A673 (cell line): ENCODE measurements at regions not wholly inside any gene's neighbourhood (a gene's known extent, or its start where the extent isn't known, plus 50 kb on each side); places are given as distances from the start of the nearest gene placed in this dataset.

Experiments used
- BruUV-seq: library from RNA; stranded (reverse); fragments of 400-500 nt; replicated peaks from 2 replicates; lab custom pipeline; 2021; lab: Mats Ljungman, UMichigan
- CTCF ChIA-PET: fragments of 300-600 bp; sonication (Branson Sonifier 250); formaldehyde crosslinking; loops from one replicate; lab custom pipeline; 2022; ENCODE audit warnings: antibody characterized with exemption; lab: Charles Lee
- POLR2A ChIA-PET: fragments of 300-600 bp; sonication (Branson Sonifier 250); formaldehyde crosslinking; loops from one replicate; lab custom pipeline; 2022; ENCODE audit warnings: antibody characterized with exemption; ENCODE audit not compliant: low non-redundant PET; lab: Charles Lee
- DNase-seq: peaks from one replicate; pipeline ENCODE4 v3.0.0-alpha.2; 2015; ENCODE audit warnings: low spot score
- H3K27ac ChIP-seq: fragments of 200-600 bp; sonication (generic); 2 replicates; pipeline ENCODE4 v1.5.1; 2016; ENCODE audit warnings: mixed run types, low read depth, mild to moderate bottlenecking, mixed read lengths, antibody characterized with exemption, low read length; ENCODE audit not compliant: poor library complexity, severe bottlenecking
- H3K27me3 ChIP-seq: fragments of 200-600 bp; sonication (generic); replicated peaks from 2 replicates; pipeline ENCODE4 v1.6.1; 2017; ENCODE audit warnings: mixed run types, low read depth, mild to moderate bottlenecking, mixed read lengths, antibody characterized with exemption, low read length; ENCODE audit not compliant: insufficient read depth, poor library complexity
- H3K36me3 ChIP-seq: fragments of 200-600 bp; sonication (generic); 2 replicates; pipeline ENCODE4 v1.6.1; 2016; ENCODE audit warnings: mixed run types, mild to moderate bottlenecking, mixed read lengths, antibody characterized with exemption, low read length; ENCODE audit not compliant: insufficient read depth, poor library complexity, severe bottlenecking
- H3K4me1 ChIP-seq: fragments of 200-600 bp; sonication (generic); 2 replicates; pipeline ENCODE4 v1.6.1; 2017; ENCODE audit warnings: mixed run types, mild to moderate bottlenecking, mixed read lengths, antibody characterized with exemption, low read length; ENCODE audit not compliant: insufficient read depth, poor library complexity, severe bottlenecking
- H3K4me3 ChIP-seq: fragments of 200-600 bp; sonication (generic); 2 replicates; pipeline ENCODE4 v1.5.1; 2016; ENCODE audit warnings: low read depth, mixed run types, mild to moderate bottlenecking, mixed read lengths, low read length; ENCODE audit not compliant: poor library complexity, severe bottlenecking
- H3K9me3 ChIP-seq: fragments of 200-600 bp; sonication (generic); 2 replicates; pipeline ENCODE4 v1.6.1; 2016; ENCODE audit warnings: mixed run types, low read depth, mild to moderate bottlenecking, mixed read lengths, antibody characterized with exemption, low read length; ENCODE audit not compliant: poor library complexity, severe bottlenecking
- EZH2 ChIP-seq: fragments of 200-600 bp; sonication (generic); IDR thresholded peaks from 2 replicates; pipeline ENCODE4 v1.6.1; 2017; ENCODE audit warnings: borderline replicate concordance, low read depth, mild to moderate bottlenecking, mixed read lengths, antibody characterized with exemption, low read length; ENCODE audit not compliant: poor library complexity, severe bottlenecking
- intact Hi-C: fragments of 100-400 bp; cut with micrococcal nuclease; formaldehyde crosslinking; loops from one replicate; pipeline ENCODE4 v1.10.0; 2022; ENCODE audit not compliant: unreplicated experiment
- TF ChIP-seq, protein P1 (sequence below): fragments of 300-800, 200-600 bp; sonication (generic); conservative IDR thresholded peaks from 2 replicates; pipeline ENCODE4 v1.5.1; 2017; ENCODE audit warnings: low read depth, mild to moderate bottlenecking, antibody characterized with exemption, low read length, moderate library complexity, mixed read lengths

DNA sequence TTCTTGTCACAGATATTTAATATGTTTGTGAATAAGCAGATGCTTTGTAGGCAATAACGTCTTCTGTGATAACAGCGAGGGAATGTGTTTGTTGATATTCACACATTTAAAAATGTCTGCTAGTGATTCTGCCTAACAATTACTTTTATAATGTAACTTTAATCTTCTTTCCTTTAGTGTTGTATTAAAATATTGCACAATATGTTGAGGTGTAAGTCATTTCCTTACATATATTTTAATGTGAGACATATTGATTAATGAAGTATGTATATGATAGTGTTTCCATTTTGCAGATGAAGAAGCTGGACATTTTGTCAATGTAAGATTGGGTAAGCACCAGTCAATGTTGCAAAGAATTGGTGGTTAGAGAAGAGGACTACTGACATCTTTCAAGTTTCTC lies 324.4 kb downstream of the SLITRK1 start:
- no peak overlapping the region for H3K27ac ChIP-seq
- no peak overlapping the region for H3K4me3 ChIP-seq
- H3K4me1 ChIP-seq = no peaks in the 10 kb centered on the region
- H3K9me3 ChIP-seq = no peaks in the 10 kb centered on the region
- POLR2A ChIA-PET = no interaction called here
- BruUV-seq = no TSS peak
- no peak for TF ChIP-seq EZH2
- TF ChIP-seq, protein P1, sequence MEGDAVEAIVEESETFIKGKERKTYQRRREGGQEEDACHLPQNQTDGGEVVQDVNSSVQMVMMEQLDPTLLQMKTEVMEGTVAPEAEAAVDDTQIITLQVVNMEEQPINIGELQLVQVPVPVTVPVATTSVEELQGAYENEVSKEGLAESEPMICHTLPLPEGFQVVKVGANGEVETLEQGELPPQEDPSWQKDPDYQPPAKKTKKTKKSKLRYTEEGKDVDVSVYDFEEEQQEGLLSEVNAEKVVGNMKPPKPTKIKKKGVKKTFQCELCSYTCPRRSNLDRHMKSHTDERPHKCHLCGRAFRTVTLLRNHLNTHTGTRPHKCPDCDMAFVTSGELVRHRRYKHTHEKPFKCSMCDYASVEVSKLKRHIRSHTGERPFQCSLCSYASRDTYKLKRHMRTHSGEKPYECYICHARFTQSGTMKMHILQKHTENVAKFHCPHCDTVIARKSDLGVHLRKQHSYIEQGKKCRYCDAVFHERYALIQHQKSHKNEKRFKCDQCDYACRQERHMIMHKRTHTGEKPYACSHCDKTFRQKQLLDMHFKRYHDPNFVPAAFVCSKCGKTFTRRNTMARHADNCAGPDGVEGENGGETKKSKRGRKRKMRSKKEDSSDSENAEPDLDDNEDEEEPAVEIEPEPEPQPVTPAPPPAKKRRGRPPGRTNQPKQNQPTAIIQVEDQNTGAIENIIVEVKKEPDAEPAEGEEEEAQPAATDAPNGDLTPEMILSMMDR = no peak
- intact Hi-C loops = no loop called here
- DNase-seq = no peak
- H3K27me3 ChIP-seq = no peaks in the 10 kb centered on the region
- CTCF ChIA-PET = no interaction called here
- no peaks in the 10 kb centered on the region for H3K36me3 ChIP-seq

GRCh38 chr13:83549671-83550070 lies 332.6 kb downstream of the SLITRK1 start:
- intact Hi-C loops = no loop called here

DNA sequence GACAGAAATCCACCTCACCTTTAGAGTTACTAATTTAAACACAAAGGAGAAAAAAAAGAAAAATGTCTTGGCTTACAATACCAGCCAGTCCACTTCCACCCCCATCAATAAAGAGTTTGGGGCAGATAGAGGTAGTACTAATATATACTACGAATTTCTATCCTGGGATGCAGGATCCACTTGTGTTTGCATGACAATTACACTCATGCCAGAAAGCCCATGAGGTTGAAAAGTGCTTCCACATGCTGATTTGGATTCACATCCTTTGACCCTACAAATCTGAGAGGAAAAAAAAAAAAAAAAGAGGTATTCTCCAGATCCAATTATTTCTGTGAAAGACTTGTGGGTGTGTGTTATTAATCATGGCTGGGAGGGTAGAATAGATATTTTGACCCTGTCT lies 335.2 kb downstream of the SLITRK1 start:
- no peak overlapping the region for H3K27ac ChIP-seq
- no peaks in the 10 kb centered on the region for H3K9me3 ChIP-seq
- H3K4me3 ChIP-seq = no peak overlapping the region
- no TSS peak for BruUV-seq
- POLR2A ChIA-PET = no interaction called here
- CTCF ChIA-PET = no interaction called here
- no peak for TF ChIP-seq EZH2
- TF ChIP-seq, protein P1 = no peak
- H3K27me3 ChIP-seq = no peaks in the 10 kb centered on the region
- H3K4me1 ChIP-seq = no peaks in the 10 kb centered on the region
- intact Hi-C loops = no loop called here
- DNase-seq = no peak
- no peaks in the 10 kb centered on the region for H3K36me3 ChIP-seq

More at GRCh38 chr13:83549671-83550070, 332.6 kb downstream of the SLITRK1 start:
- H3K9me3 ChIP-seq = no peaks in the 10 kb centered on the region
- H3K4me3 ChIP-seq = no peak overlapping the region
- DNase-seq = no peak
- POLR2A ChIA-PET = no interaction called here
- TF ChIP-seq EZH2 = no peak
- TF ChIP-seq, protein P1 = no peak
- H3K36me3 ChIP-seq = no peaks in the 10 kb centered on the region
- CTCF ChIA-PET = no interaction called here
- no peak overlapping the region for H3K27ac ChIP-seq
- no peaks in the 10 kb centered on the region for H3K27me3 ChIP-seq
- no peaks in the 10 kb centered on the region for H3K4me1 ChIP-seq
- BruUV-seq = no TSS peak
